Fibroblast of pulmonary artery (primary cell): ENCODE measurements at regions not wholly inside any gene's neighbourhood (a gene's known extent, or its start where the extent isn't known, plus 50 kb on each side); places are given as distances from the start of the nearest gene placed in this dataset.

Source experiments
- DNase-seq: peaks from one replicate; pipeline ENCODE4 v3.0.0-alpha.2; 2010; ENCODE audit warnings: low read depth
- H3K4me3 ChIP-seq: replicated peaks from 2 replicates; pipeline ENCODE4 v1.5.1; 2011; ENCODE audit warnings: low read depth, mild to moderate bottlenecking, control low read depth, low read length, moderate library complexity
- CTCF ChIP-seq: IDR thresholded peaks from 2 replicates; pipeline ENCODE4 v1.5.1; 2011; ENCODE audit warnings: mild to moderate bottlenecking, control low read depth, low read length, inconsistent platforms; ENCODE audit errors: missing control alignments

- H3K4me3 ChIP-seq = no peak overlapping the region
- no peak for DNase-seq
- TF ChIP-seq CTCF = no peak
Observed at GRCh38 chr7:10727636-10728035, 246.0 kb upstream of the PHF14 start.

GRCh38 chr7:10731253-10731773 is 242.4 kb upstream of the PHF14 start:
- TF ChIP-seq CTCF = no peak
- DNase-seq = no peak
- H3K4me3 ChIP-seq = no peak overlapping the region

GRCh38 chr7:10733747-10734146 is 239.9 kb upstream of the PHF14 start:
- no peak overlapping the region for H3K4me3 ChIP-seq
- no peak for DNase-seq
- no peak for TF ChIP-seq CTCF

- DNase-seq = no peak
- TF ChIP-seq CTCF = no peak
Observed at GRCh38 chr7:10734595-10734994, 239.1 kb upstream of the PHF14 start.

GRCh38 chr7:10739401-10739800 is 234.3 kb upstream of the PHF14 start:
- no peak for DNase-seq
- no peak for TF ChIP-seq CTCF
- no peak overlapping the region for H3K4me3 ChIP-seq

More at GRCh38 chr7:10734595-10734994, 239.1 kb upstream of the PHF14 start:
- no peak overlapping the region for H3K4me3 ChIP-seq

GRCh38 chr7:10740805-10741204 is 232.9 kb upstream of the PHF14 start:
- DNase-seq = no peak
- H3K4me3 ChIP-seq = no peak overlapping the region
- no peak for TF ChIP-seq CTCF

- no peak for TF ChIP-seq CTCF
Observed at GRCh38 chr7:10756981-10757380, 216.7 kb upstream of the PHF14 start.

More at GRCh38 chr7:10756981-10757380, 216.7 kb upstream of the PHF14 start:
- no peak overlapping the region for H3K4me3 ChIP-seq
- DNase-seq = no peak
